ENCODE measurements at regions not wholly inside any gene's neighbourhood (a gene's known extent, or its start where the extent isn't known, plus 50 kb on each side); places are given as distances from the start of the nearest gene placed in this dataset.
"Not testable (repeated sequence)": the region's sequence is repeated elsewhere in the genome, so short reads cannot be mapped to it uniquely, and the experiment has no call there.

GRCh38 chr5:87141544-87141943 lies 126.1 kb upstream of the RASA1 start:
- ATAC-seq (no peak), FAIRE-seq (no peak), DNase-seq (ENCODE audit: low read depth in 1 of 2, low spot score in 1 of 2) (no peak)
- Histone ChIP-seq H3K9me3 (no peaks in the 10 kb centered on the region), H3K4me1 (no peaks in the 10 kb centered on the region), H3K4me2 (no peak overlapping the region), H3K27ac (no peak overlapping the region), H3K4me3 (no peak overlapping the region)
- POLR2A ChIA-PET: no interaction called here
- 55% methylated on average over 1 of the region's 1 CpG for WGBS (ENCODE audit: missing lambda C conversion rate)
- CTCF ChIA-PET: no interaction called here
- TF ChIP-seq POLR2AphosphoS2 (conservative IDR thresholded peaks at IDR 0.05; ENCODE audit: low read length): no peak
- TF ChIP-seq ZSCAN20 (CRISPR knock-in tag; IDR thresholded peaks at IDR 0.05): no peak
- TF ChIP-seq FOXS1 (CRISPR knock-in tag; IDR thresholded peaks at IDR 0.05): no peak
- no peak for TF ChIP-seq NFE2L2 (conservative IDR thresholded peaks at IDR 0.05; ENCODE audit: low read length)
- TF ChIP-seq POLR2A (IDR thresholded peaks at IDR 0.05; ENCODE audit: low read length): no peak
- no peak for TF ChIP-seq ESRRA (IDR thresholded peaks at IDR 0.05; ENCODE audit: borderline replicate concordance, low read length)
- TF ChIP-seq KDM5A (IDR thresholded peaks at IDR 0.05): no peak
- no peak for TF ChIP-seq ATOH8 (CRISPR knock-in tag; IDR thresholded peaks at IDR 0.05; ENCODE audit: low read depth)
- no peak for TF ChIP-seq HES2 (IDR thresholded peaks at IDR 0.05)
- TF ChIP-seq ZFP36 (IDR thresholded peaks at IDR 0.05; ENCODE audit: borderline replicate concordance, partially characterized antibody): no peak
- no peak for TF ChIP-seq JUNB (IDR thresholded peaks at IDR 0.05)
- TF ChIP-seq CBX2 (IDR thresholded peaks at IDR 0.05; ENCODE audit: borderline replicate concordance, low read depth): no peak
- no peak for TF ChIP-seq HOXB13 (CRISPR knock-in tag; IDR thresholded peaks at IDR 0.05; ENCODE audit: low read depth)
- no peak for TF ChIP-seq NPAS2 (CRISPR knock-in tag; IDR thresholded peaks at IDR 0.05; ENCODE audit: borderline replicate concordance)
- TF ChIP-seq HDAC2 (IDR thresholded peaks at IDR 0.05): no peak
- TF ChIP-seq ZNF302 (CRISPR knock-in tag; IDR thresholded peaks at IDR 0.05): no peak
- no peak for TF ChIP-seq EP300 (IDR thresholded peaks at IDR 0.05)
- no peak for TF ChIP-seq KDM1A (IDR thresholded peaks at IDR 0.05; ENCODE audit: low read depth)
- TF ChIP-seq RNF2 (IDR thresholded peaks at IDR 0.05; ENCODE audit: borderline replicate concordance, low read depth): no peak

GRCh38 chr5:87145853-87146252 lies 121.8 kb upstream of the RASA1 start:
- H3K4me1 ChIP-seq, H3K27ac ChIP-seq, H3K4me2 ChIP-seq, H3K9me3 ChIP-seq, H3K4me3 ChIP-seq, POLR2A ChIA-PET, ATAC-seq, FAIRE-seq: not testable (repeated sequence)
- WGBS (ENCODE audit: missing lambda C conversion rate): 5% methylated on average over 1 of the region's 1 CpG
- DNase-seq (ENCODE audit: low read depth in 1 of 2, low spot score in 1 of 2): peak in 1 of 2 experiments; percentile 12
- CTCF ChIA-PET: interaction anchor here (1.0 kb wide), 1 partner anchor 254 kb away, joined by 4 read pairs; no protein-coding TSS in a partner anchor

- ChIA-PET POLR2A (no interaction called here), CTCF (interaction anchor here (1.0 kb wide), 2 partner anchors 12 to 27 kb away, joined by 3 read pairs; no protein-coding TSS in a partner anchor)
These were observed 120.2 kb upstream of the RASA1 start for GRCh38 chr5:87147441-87147840.

More at GRCh38 chr5:87147441-87147840, 120.2 kb upstream of the RASA1 start:
- no peak for DNase-seq (ENCODE audit: low read depth in 1 of 2, low spot score in 1 of 2)
- H3K27ac ChIP-seq: no peak overlapping the region
- no peak for FAIRE-seq
- no peak for TF ChIP-seq JUN (IDR thresholded peaks at IDR 0.05)
- no peak for TF ChIP-seq FOSL2 (IDR thresholded peaks at IDR 0.05)
- no peak for TF ChIP-seq FOSL2 (CRISPR knock-in tag; IDR thresholded peaks at IDR 0.05)
- TF ChIP-seq CTCF (IDR thresholded peaks at IDR 0.05): no peak
- no peak for TF ChIP-seq HMGXB4 (CRISPR knock-in tag; IDR thresholded peaks at IDR 0.05; ENCODE audit: borderline replicate concordance)
- TF ChIP-seq GATA3 (IDR thresholded peaks at IDR 0.05; ENCODE audit: borderline replicate concordance): no peak
- TF ChIP-seq NPAS2 (CRISPR knock-in tag; IDR thresholded peaks at IDR 0.05; ENCODE audit: borderline replicate concordance): no peak
- TF ChIP-seq KDM1A (IDR thresholded peaks at IDR 0.05; ENCODE audit: low read depth): no peak
- no peak for TF ChIP-seq SREBF2 (IDR thresholded peaks at IDR 0.05)
- TF ChIP-seq PBX3 (IDR thresholded peaks at IDR 0.05): no peak
- TF ChIP-seq NR3C1 (IDR thresholded peaks at IDR 0.05): no peak
- no peak overlapping the region for H3K4me3 ChIP-seq
- no peak overlapping the region for H3K4me2 ChIP-seq
- H3K9me3 ChIP-seq: no peaks in the 10 kb centered on the region
- ATAC-seq: no peak
- H3K4me1 ChIP-seq: peaks cover 10% of the 10 kb centered on the region; the same call in 2 of the 3 replicates
